H1 (cell line): ENCODE measurements at regions not wholly inside any gene's neighbourhood (a gene's known extent, or its start where the extent isn't known, plus 50 kb on each side); places are given as distances from the start of the nearest gene placed in this dataset.

Source experiments
- CTCF ChIA-PET: fragments of 300-600 bp; sonication (Branson Sonifier 250); formaldehyde crosslinking; loops from one replicate; lab custom pipeline; 2021; ENCODE audit not compliant: partially characterized antibody; lab: Charles Lee
- POLR2A ChIA-PET: fragments of 300-600 bp; sonication (Branson Sonifier 250); formaldehyde crosslinking; loops from one replicate; lab custom pipeline; 2021; ENCODE audit warnings: inconsistent platforms; ENCODE audit not compliant: partially characterized antibody; lab: Charles Lee
- DNase-seq, 2 experiments: peaks; one replicate each; pipeline versions ENCODE4 v3.0.0 to v3.0.0-alpha.2; 2010 to 2022; ENCODE audit warnings: low spot score in 2 of 2, low read depth in 1 of 2, mixed read lengths in 1 of 2
- FAIRE-seq: peaks from 2 replicates; lab custom pipeline; 2011; peaks lifted over from hg19 to GRCh38; lab: Jason Lieb, UNC
- H2AFZ ChIP-seq: 2 replicates; pipeline ENCODE4 v1.8.1; 2012; ENCODE audit warnings: low read length, inconsistent platforms
- H2AK5ac ChIP-seq: 2 replicates; pipeline ENCODE4 v1.6.1; 2013; ENCODE audit warnings: low read depth, low read length
- H2BK120ac ChIP-seq: replicated peaks from 2 replicates; pipeline ENCODE3; 2013; ENCODE audit warnings: low read depth, low read length, inconsistent platforms
- H2BK12ac ChIP-seq: 2 replicates; pipeline ENCODE4 v1.6.1; 2013; ENCODE audit warnings: low read depth, low read length
- H2BK15ac ChIP-seq: 2 replicates; pipeline ENCODE4 v1.6.1; 2013; ENCODE audit warnings: low read length
- H2BK20ac ChIP-seq: 2 replicates; pipeline ENCODE4 v1.6.1; 2013; ENCODE audit warnings: low read length
- H2BK5ac ChIP-seq: 2 replicates; pipeline ENCODE4 v1.6.1; 2013; ENCODE audit warnings: low read depth, low read length
- H3K14ac ChIP-seq: 2 replicates; pipeline ENCODE4 v1.6.1; 2013; ENCODE audit warnings: inconsistent platforms; ENCODE audit not compliant: insufficient read length
- H3K18ac ChIP-seq: 2 replicates; pipeline ENCODE4 v1.6.1; 2013; ENCODE audit warnings: low read length; ENCODE audit errors: extremely low read depth
- H3K23ac ChIP-seq: 2 replicates; pipeline ENCODE4 v1.6.1; 2013; ENCODE audit warnings: inconsistent platforms; ENCODE audit not compliant: insufficient read length
- H3K23me2 ChIP-seq: 2 replicates; pipeline ENCODE4 v1.6.1; 2013; ENCODE audit warnings: low read depth, low read length
- H3K27ac ChIP-seq: 2 replicates; pipeline ENCODE4 v1.6.1; 2011; ENCODE audit warnings: low read depth, low read length, inconsistent platforms
- H3K27me3 ChIP-seq, 4 experiments: replicated peaks in 1 of 4; 1 replicate in 1 of 4; 2 replicates in 3 of 4; pipeline versions ENCODE4 v1.6.1 to v1.8.1; 2011 to 2013; ENCODE audit warnings: low read length in 3 of 4, mild to moderate bottlenecking in 3 of 4, inconsistent platforms in 2 of 4, mixed read lengths in 2 of 4, moderate library complexity in 1 of 4; ENCODE audit not compliant: control insufficient read depth in 3 of 4, insufficient read depth in 3 of 4; ENCODE audit errors: extremely low read depth in 1 of 4
- H3K36me3 ChIP-seq, 4 experiments: 2 replicates each; pipeline versions ENCODE4 v1.6.1 to v1.8.1; 2011 to 2013; ENCODE audit warnings: mild to moderate bottlenecking in 4 of 4, low read length in 3 of 4, moderate library complexity in 2 of 4, control low read depth in 1 of 4, inconsistent platforms in 1 of 4; ENCODE audit not compliant: insufficient read depth in 4 of 4, control insufficient read depth in 2 of 4
- H3K4ac ChIP-seq: replicated peaks from 2 replicates; pipeline ENCODE3; 2013; ENCODE audit warnings: low read length, low read depth, mixed read lengths, inconsistent platforms; ENCODE audit not compliant: insufficient read length
- H3K4me1 ChIP-seq, 4 experiments: replicated peaks in 1 of 4; 1 replicate in 1 of 4; 2 replicates in 3 of 4; pipeline versions ENCODE4 v1.6.1 to v1.8.1; 2011 to 2013; ENCODE audit warnings: low read length in 3 of 4, inconsistent platforms in 2 of 4, mixed read lengths in 1 of 4; ENCODE audit not compliant: insufficient read depth in 4 of 4, control insufficient read depth in 3 of 4
- H3K4me2 ChIP-seq, 2 experiments: 2 replicates each; pipeline versions ENCODE4 v1.6.1 to v1.8.1; 2011 to 2013; ENCODE audit warnings: low read depth in 2 of 2, low read length in 2 of 2, control low read depth in 1 of 2, inconsistent platforms in 1 of 2, mild to moderate bottlenecking in 1 of 2; ENCODE audit not compliant: insufficient read depth in 1 of 2
- H3K4me3 ChIP-seq, 4 experiments: fragments of 200-600, 300-600 bp in 1 of 4; sonication (generic), shearing (Covaris generic), sonication (Bioruptor Twin) in 1 of 4; 2 replicates each; pipeline versions ENCODE4 v1.5.1 to v1.8.1; 2011 to 2016; ENCODE audit warnings: low read length in 4 of 4, low read depth in 3 of 4, control low read depth in 2 of 4, inconsistent platforms in 2 of 4, mild to moderate bottlenecking in 2 of 4, mixed read lengths in 1 of 4, moderate library complexity in 1 of 4; ENCODE audit not compliant: insufficient read depth in 2 of 4; ENCODE audit errors: extremely low read depth in 1 of 4
- H3K56ac ChIP-seq: replicated peaks from 2 replicates; pipeline ENCODE3; 2013; ENCODE audit warnings: low read depth, mild to moderate bottlenecking, mixed read lengths, low read length, inconsistent platforms; ENCODE audit not compliant: insufficient read length
- H3K79me1 ChIP-seq: 2 replicates; pipeline ENCODE4 v1.6.1; 2013; ENCODE audit warnings: low read depth, low read length, control low read depth
- H3K79me2 ChIP-seq, 2 experiments: 2 replicates each; pipeline versions ENCODE4 v1.6.1 to v1.8.1; 2012 to 2013; ENCODE audit warnings: low read length in 2 of 2, mild to moderate bottlenecking in 2 of 2, inconsistent platforms in 1 of 2; ENCODE audit not compliant: insufficient read depth in 2 of 2, control insufficient read depth in 1 of 2
- H3K9ac ChIP-seq, 4 experiments: replicated peaks in 1 of 4; 1 replicate in 1 of 4; 2 replicates in 3 of 4; pipeline versions ENCODE4 v1.6.1 to v1.8.1; 2011 to 2013; ENCODE audit warnings: low read depth in 3 of 4, low read length in 3 of 4, control low read depth in 2 of 4, mild to moderate bottlenecking in 2 of 4, moderate library complexity in 2 of 4, inconsistent platforms in 1 of 4; ENCODE audit errors: extremely low read depth in 1 of 4
- H3K9me3 ChIP-seq, 2 experiments: 2 replicates each; pipeline versions ENCODE4 v1.6.1 to v1.8.1; 2012 to 2013; ENCODE audit warnings: mild to moderate bottlenecking in 2 of 2, moderate library complexity in 2 of 2, control low read depth in 1 of 2, inconsistent platforms in 1 of 2, low read depth in 1 of 2, low read length in 1 of 2, mixed read lengths in 1 of 2; ENCODE audit not compliant: insufficient read depth in 2 of 2
- H4K20me1 ChIP-seq, 2 experiments: replicated peaks in 1 of 2; 2 replicates each; pipeline versions ENCODE3 to v1.8.1; 2011 to 2013; ENCODE audit warnings: inconsistent platforms in 2 of 2, low read length in 2 of 2, mild to moderate bottlenecking in 1 of 2; ENCODE audit not compliant: insufficient read depth in 2 of 2, control insufficient read depth in 1 of 2
- H4K5ac ChIP-seq: 2 replicates; pipeline ENCODE4 v1.6.1; 2013; ENCODE audit warnings: low read length, low read depth, mixed read lengths, inconsistent platforms; ENCODE audit not compliant: insufficient read length
- H4K8ac ChIP-seq: 2 replicates; pipeline ENCODE4 v1.8.0; 2013; ENCODE audit warnings: mild to moderate bottlenecking, moderate library complexity, low read length, inconsistent platforms; ENCODE audit not compliant: insufficient read depth; ENCODE audit errors: extremely low read depth
- H4K91ac ChIP-seq: replicated peaks from 2 replicates; pipeline ENCODE3; 2013; ENCODE audit warnings: low read length, mixed read lengths, inconsistent platforms; ENCODE audit not compliant: insufficient read length
- CBX5 ChIP-seq: fragments of 300-800, 300-1000 bp; sonication (generic); IDR thresholded peaks from 2 replicates; pipeline ENCODE4 v1.7.1; 2016; ENCODE audit warnings: antibody characterized with exemption, low read length, low read depth
- CHD1 ChIP-seq: IDR thresholded peaks from 2 replicates; pipeline ENCODE4 v1.6.1; 2012; ENCODE audit warnings: low read depth, low read length, improper control_type of control experiment
- CTBP2 ChIP-seq: IDR thresholded peaks from 2 replicates; pipeline ENCODE4 v1.7.0; 2011; ENCODE audit warnings: borderline replicate concordance, mild to moderate bottlenecking, moderate library complexity, mixed read lengths, low read length; ENCODE audit not compliant: insufficient read depth, insufficient read length
- GABPA ChIP-seq: IDR thresholded peaks from 2 replicates; pipeline ENCODE4 v1.6.1; 2011; ENCODE audit warnings: mild to moderate bottlenecking, low read length, moderate library complexity, borderline replicate concordance; ENCODE audit not compliant: insufficient read depth
- KDM4A ChIP-seq: IDR thresholded peaks from one replicate; pipeline ENCODE4 v1.7.1; 2012; ENCODE audit warnings: low read depth, mild to moderate bottlenecking, moderate library complexity, low read length, inconsistent platforms; ENCODE audit not compliant: severe bottlenecking
- PHF8 ChIP-seq: fragments of 200-600 bp; sonication (generic); conservative IDR thresholded peaks from 2 replicates; pipeline ENCODE4 v1.7.1; 2012; ENCODE audit warnings: low read depth, mild to moderate bottlenecking, inconsistent platforms, low read length, moderate library complexity
- SIX5 ChIP-seq: IDR thresholded peaks from 2 replicates; pipeline ENCODE4 v1.6.1; 2011; ENCODE audit warnings: mild to moderate bottlenecking, low read depth, low read length
- SP4 ChIP-seq: IDR thresholded peaks from 2 replicates; pipeline ENCODE4 v1.6.1; 2012; ENCODE audit warnings: low read length, inconsistent platforms
- YY1 ChIP-seq: IDR thresholded peaks from 2 replicates; pipeline ENCODE4 v1.6.1; 2011; ENCODE audit warnings: low read depth, mild to moderate bottlenecking, low read length
- WGBS, 2 experiments: shearing (Covaris generic) in 1 of 2; methylation state at CpG; one replicate each; pipeline versions ENCODE4 v1.1.6 to v1.1.7; 2013 to 2015; ENCODE audit warnings: low lambda C conversion rate in 2 of 2, mixed read lengths in 2 of 2, inconsistent platforms in 1 of 2, low coverage in 1 of 2, missing lambda C conversion rate in 1 of 2; ENCODE audit not compliant: insufficient replicate concordance in 2 of 2, insufficient coverage in 1 of 2, insufficient read length in 1 of 2; ENCODE audit errors: extremely low coverage in 1 of 2, missing lambda C conversion rate in 1 of 2; 5-methylcytosine and 5-hydroxymethylcytosine counted together
- TF ChIP-seq, protein P1 (sequence below): IDR thresholded peaks from 2 replicates; pipeline ENCODE4 v1.6.1; 2011; ENCODE audit warnings: low read depth, mild to moderate bottlenecking, low read length; ENCODE audit not compliant: insufficient read depth
- TF ChIP-seq, protein P2 (sequence below): IDR thresholded peaks from 2 replicates; pipeline ENCODE4 v1.6.1; 2012; ENCODE audit warnings: inconsistent platforms
- TF ChIP-seq, protein P3 (sequence below): IDR thresholded peaks from 2 replicates; pipeline ENCODE4 v1.6.1; 2011; ENCODE audit warnings: low read length, improper control_type of control experiment

DNA sequence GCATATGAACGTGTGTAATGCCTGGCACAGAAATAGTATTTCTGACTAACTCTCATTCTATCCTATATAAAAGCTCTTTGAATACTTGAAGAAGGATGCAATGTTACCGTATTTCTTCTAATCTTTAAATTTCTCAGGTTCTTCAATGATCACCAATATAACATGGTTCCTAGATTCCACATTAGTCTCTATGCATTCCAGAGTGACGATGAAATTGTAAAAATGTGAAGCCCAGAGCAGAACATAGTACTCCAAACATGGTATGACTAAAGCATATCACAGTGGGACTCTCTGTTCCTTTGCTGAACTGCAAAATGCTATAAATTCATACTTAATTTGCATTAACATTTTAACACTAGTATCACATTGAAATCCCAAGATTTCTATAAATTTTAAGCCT is 877.6 kb upstream of the CHORDC1 start:
- H3K79me2 ChIP-seq: no peaks in the 10 kb centered on the region
- H3K9me3 ChIP-seq: no peaks in the 10 kb centered on the region
- H4K91ac ChIP-seq: no peak overlapping the region
- no peak overlapping the region for H2BK12ac ChIP-seq
- no peak overlapping the region for H3K4me3 ChIP-seq
- no peak overlapping the region for H2BK5ac ChIP-seq
- H4K8ac ChIP-seq: no peak overlapping the region
- no peak overlapping the region for H3K4ac ChIP-seq
- TF ChIP-seq CBX5: no peak
- TF ChIP-seq KDM4A: no peak
- TF ChIP-seq, protein P1, sequence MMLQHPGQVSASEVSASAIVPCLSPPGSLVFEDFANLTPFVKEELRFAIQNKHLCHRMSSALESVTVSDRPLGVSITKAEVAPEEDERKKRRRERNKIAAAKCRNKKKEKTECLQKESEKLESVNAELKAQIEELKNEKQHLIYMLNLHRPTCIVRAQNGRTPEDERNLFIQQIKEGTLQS: no peak
- no peak for TF ChIP-seq CHD1
- no peak for TF ChIP-seq CTBP2
- TF ChIP-seq, protein P2, sequence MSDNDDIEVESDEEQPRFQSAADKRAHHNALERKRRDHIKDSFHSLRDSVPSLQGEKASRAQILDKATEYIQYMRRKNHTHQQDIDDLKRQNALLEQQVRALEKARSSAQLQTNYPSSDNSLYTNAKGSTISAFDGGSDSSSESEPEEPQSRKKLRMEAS: no peak
- TF ChIP-seq GABPA: no peak
- TF ChIP-seq SIX5: no peak
- no peak for TF ChIP-seq PHF8
- no peak for TF ChIP-seq YY1
- TF ChIP-seq SP4: no peak
- TF ChIP-seq, protein P3, sequence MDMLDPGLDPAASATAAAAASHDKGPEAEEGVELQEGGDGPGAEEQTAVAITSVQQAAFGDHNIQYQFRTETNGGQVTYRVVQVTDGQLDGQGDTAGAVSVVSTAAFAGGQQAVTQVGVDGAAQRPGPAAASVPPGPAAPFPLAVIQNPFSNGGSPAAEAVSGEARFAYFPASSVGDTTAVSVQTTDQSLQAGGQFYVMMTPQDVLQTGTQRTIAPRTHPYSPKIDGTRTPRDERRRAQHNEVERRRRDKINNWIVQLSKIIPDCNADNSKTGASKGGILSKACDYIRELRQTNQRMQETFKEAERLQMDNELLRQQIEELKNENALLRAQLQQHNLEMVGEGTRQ: no peak
- H4K5ac ChIP-seq: no peak overlapping the region
- CTCF ChIA-PET: no interaction called here
- FAIRE-seq: no peak
- no peak overlapping the region for H3K14ac ChIP-seq
- H3K36me3 ChIP-seq: no peaks in the 10 kb centered on the region
- H3K27ac ChIP-seq: no peak overlapping the region
- no peaks in the 10 kb centered on the region; the same call in 1 of the 2 replicates for H3K23me2 ChIP-seq
- no peaks in the 10 kb centered on the region for H3K27me3 ChIP-seq
- H2AK5ac ChIP-seq: no peak overlapping the region
- no peak for DNase-seq
- POLR2A ChIA-PET: no interaction called here
- H4K20me1 ChIP-seq: no peaks in the 10 kb centered on the region
- no peaks in the 10 kb centered on the region for H3K79me1 ChIP-seq
- no peak overlapping the region for H3K18ac ChIP-seq
- no peak overlapping the region for H3K23ac ChIP-seq
- WGBS, 2 experiments: 94% methylated on average over 3 of the region's 3 CpGs; no CpG with 5 or more reads in 1 of the 2 experiments
- no peaks in the 10 kb centered on the region for H3K4me1 ChIP-seq
- no peak overlapping the region for H2BK15ac ChIP-seq
- H2BK120ac ChIP-seq: no peak overlapping the region
- no peak overlapping the region for H3K4me2 ChIP-seq
- H2BK20ac ChIP-seq: no peak overlapping the region
- no peak overlapping the region for H3K56ac ChIP-seq
- H2AFZ ChIP-seq: no peak overlapping the region
- H3K9ac ChIP-seq: no peak overlapping the region
